SK-N-MC (cell line): ENCODE measurements at regions not wholly inside any gene's neighbourhood (a gene's known extent, or its start where the extent isn't known, plus 50 kb on each side); places are given as distances from the start of the nearest gene placed in this dataset.
"Not testable (repeated sequence)": the region's sequence is repeated elsewhere in the genome, so short reads cannot be mapped to it uniquely, and the experiment has no call there.

Experiments used
- DNase-seq: peaks from one replicate; pipeline ENCODE4 v3.0.0-alpha.2; 2011; ENCODE audit warnings: low read depth, low spot score
- H3K27ac ChIP-seq: fragments of 200-600 bp; sonication (generic); 2 replicates; pipeline ENCODE4 v1.5.1; 2016; ENCODE audit warnings: mixed run types
- H3K36me3 ChIP-seq: fragments of 200-600 bp; sonication (generic); 2 replicates; pipeline ENCODE4 v1.6.1; 2017; ENCODE audit warnings: antibody characterized with exemption, low read length, mixed read lengths; ENCODE audit not compliant: insufficient read depth
- H3K4me3 ChIP-seq: fragments of 200-600 bp; sonication (generic); 2 replicates; pipeline ENCODE4 v1.5.1; 2016
- H3K9ac ChIP-seq: fragments of 200-600 bp; sonication (generic); 2 replicates; pipeline ENCODE4 v1.8.0; 2017; ENCODE audit warnings: mixed run types, mixed read lengths; ENCODE audit not compliant: insufficient read length
- H3K9me3 ChIP-seq: fragments of 200-600 bp; sonication (generic); 2 replicates; pipeline ENCODE4 v1.6.1; 2017; ENCODE audit warnings: low read depth, mild to moderate bottlenecking, antibody characterized with exemption, low read length, moderate library complexity, mixed read lengths
- EZH2 ChIP-seq: fragments of 200-600 bp; sonication (generic); IDR thresholded peaks from one replicate; pipeline ENCODE4 v1.6.1; 2017; ENCODE audit warnings: antibody characterized with exemption
- FOXP2 ChIP-seq: optimal IDR thresholded peaks from 2 replicates; pipeline ENCODE3; 2011; ENCODE audit warnings: mild to moderate bottlenecking, moderate library complexity; ENCODE audit not compliant: insufficient read depth; ENCODE audit errors: extremely low read length, control extremely low read depth
- POLR2AphosphoS5 ChIP-seq: IDR thresholded peaks from 2 replicates; pipeline ENCODE4 v1.6.1; 2012; ENCODE audit warnings: mild to moderate bottlenecking, low read depth, low read length, borderline replicate concordance

- DNase-seq, result no peak
- H3K27ac ChIP-seq, result no peak overlapping the region
- H3K4me3 ChIP-seq, result no peak overlapping the region
- no peak overlapping the region for H3K9ac ChIP-seq
- no peak for TF ChIP-seq FOXP2
- TF ChIP-seq POLR2AphosphoS5, result no peak
- no peak for TF ChIP-seq EZH2
- H3K9me3 ChIP-seq, result no peaks in the 10 kb centered on the region
- no peaks in the 10 kb centered on the region for H3K36me3 ChIP-seq
Measured at GRCh38 chr10:70981171-70981836, 92.9 kb upstream of the PCBD1 start.

- H3K4me3 ChIP-seq, result no peak overlapping the region
- no peaks in the 10 kb centered on the region for H3K36me3 ChIP-seq
- TF ChIP-seq POLR2AphosphoS5, result no peak
- no peak for TF ChIP-seq FOXP2
- no peak for TF ChIP-seq EZH2
- H3K9ac ChIP-seq, result no peak overlapping the region
- no peaks in the 10 kb centered on the region for H3K9me3 ChIP-seq
- H3K27ac ChIP-seq, result no peak overlapping the region
- no peak for DNase-seq
Measured at GRCh38 chr10:70981936-70982335, 93.6 kb upstream of the PCBD1 start.

GRCh38 chr10:70982443-70982842 is 94.1 kb upstream of the PCBD1 start:
- Histone ChIP-seq H3K36me3 (no peaks in the 10 kb centered on the region), H3K9ac (no peak overlapping the region), H3K4me3 (no peak overlapping the region), H3K9me3 (no peaks in the 10 kb centered on the region), H3K27ac (no peak overlapping the region)
- no peak for TF ChIP-seq FOXP2
- no peak for TF ChIP-seq POLR2AphosphoS5
- TF ChIP-seq EZH2, result no peak
- DNase-seq, result no peak

- Histone ChIP-seq H3K27ac (no peak overlapping the region), H3K36me3 (no peaks in the 10 kb centered on the region), H3K4me3 (no peak overlapping the region), H3K9ac (no peak overlapping the region), H3K9me3 (no peaks in the 10 kb centered on the region)
- no peak for DNase-seq
- TF ChIP-seq POLR2AphosphoS5 (no peak), FOXP2 (no peak), EZH2 (no peak)
Measured at GRCh38 chr10:70984986-70985722, 96.8 kb upstream of the PCBD1 start.

GRCh38 chr10:70985824-70986622 is 97.7 kb upstream of the PCBD1 start:
- no peaks in the 10 kb centered on the region for H3K36me3 ChIP-seq
- TF ChIP-seq POLR2AphosphoS5, result no peak
- TF ChIP-seq EZH2, result no peak
- TF ChIP-seq FOXP2, result no peak
- DNase-seq, result no peak
- H3K9me3 ChIP-seq, result no peaks in the 10 kb centered on the region
- H3K27ac ChIP-seq, result no peak overlapping the region
- H3K4me3 ChIP-seq, result no peak overlapping the region
- no peak overlapping the region for H3K9ac ChIP-seq

GRCh38 chr10:70986623-70986950 is 98.2 kb upstream of the PCBD1 start:
- H3K36me3 ChIP-seq, result no peaks in the 10 kb centered on the region
- no peak overlapping the region for H3K27ac ChIP-seq
- TF ChIP-seq FOXP2 (no peak), EZH2 (no peak), POLR2AphosphoS5 (no peak)

GRCh38 chr10:70987396-70988130 is 99.2 kb upstream of the PCBD1 start:
- H3K9me3 ChIP-seq, result no peaks in the 10 kb centered on the region
- H3K36me3 ChIP-seq, result no peaks in the 10 kb centered on the region

More at GRCh38 chr10:70986623-70986950, 98.2 kb upstream of the PCBD1 start:
- no peak for DNase-seq
- H3K9ac ChIP-seq, result no peak overlapping the region
- no peak overlapping the region for H3K4me3 ChIP-seq
- H3K9me3 ChIP-seq, result no peaks in the 10 kb centered on the region

GRCh38 chr10:70990156-70990555 is 101.8 kb upstream of the PCBD1 start:
- DNase-seq, H3K27ac ChIP-seq, H3K9me3 ChIP-seq, H3K9ac ChIP-seq, H3K36me3 ChIP-seq, H3K4me3 ChIP-seq: not testable (repeated sequence)

More at GRCh38 chr10:70987396-70988130, 99.2 kb upstream of the PCBD1 start:
- DNase-seq, result no peak
- Histone ChIP-seq H3K4me3 (no peak overlapping the region), H3K9ac (no peak overlapping the region), H3K27ac (no peak overlapping the region)
- TF ChIP-seq POLR2AphosphoS5 (no peak), FOXP2 (no peak), EZH2 (no peak)
